Stimulated activated CD4-positive, alpha-beta T cell treated with anti-CD3 and anti-CD28 coated beads, Interleukin-4, amount 100 ng/mL, for 1 hour (primary cell): ENCODE measurements at regions not wholly inside any gene's neighbourhood (a gene's known extent, or its start where the extent isn't known, plus 50 kb on each side); places are given as distances from the start of the nearest gene placed in this dataset.

Experiments used
- DNase-seq: peaks from one replicate; pipeline ENCODE4 v3.0.0-alpha.2; 2020

GRCh38 chr1:200354243-200354642 lies 55.6 kb downstream of the ZNF281 start:
- DNase-seq = no peak

GRCh38 chr1:200353232-200353631 lies 56.6 kb downstream of the ZNF281 start:
- DNase-seq = no peak

GRCh38 chr1:200351826-200352549 lies 57.8 kb downstream of the ZNF281 start:
- no peak for DNase-seq

- no peak for DNase-seq
Measured at GRCh38 chr1:200351425-200351824, 58.4 kb downstream of the ZNF281 start.

GRCh38 chr1:200346700-200347099 lies 63.1 kb downstream of the ZNF281 start:
- no peak for DNase-seq

GRCh38 chr1:200345520-200345919 lies 64.3 kb downstream of the ZNF281 start:
- no peak for DNase-seq

- DNase-seq = no peak
Measured at GRCh38 chr1:200343874-200344273, 66.0 kb downstream of the ZNF281 start.

GRCh38 chr1:200342511-200343311 lies 67.1 kb downstream of the ZNF281 start:
- no peak for DNase-seq

- DNase-seq = no peak
Measured at GRCh38 chr1:200338451-200338850, 71.4 kb downstream of the ZNF281 start.

- no peak for DNase-seq
Measured at GRCh38 chr1:200337831-200338230, 72.0 kb downstream of the ZNF281 start.

- DNase-seq = no peak
Measured at GRCh38 chr1:200337410-200337809, 72.4 kb downstream of the ZNF281 start.

GRCh38 chr1:200336901-200337391 lies 72.9 kb downstream of the ZNF281 start:
- DNase-seq = no peak

- DNase-seq = no peak
Measured at GRCh38 chr1:200336101-200336845, 73.6 kb downstream of the ZNF281 start.

GRCh38 chr1:200334661-200335256 lies 75.1 kb downstream of the ZNF281 start:
- DNase-seq = no peak

GRCh38 chr1:200333329-200333728 lies 76.5 kb downstream of the ZNF281 start:
- DNase-seq = no peak

GRCh38 chr1:200332716-200333115 lies 77.1 kb downstream of the ZNF281 start:
- DNase-seq = no peak

- DNase-seq = no peak
Measured at GRCh38 chr1:200330741-200331428, 79.0 kb downstream of the ZNF281 start.

- DNase-seq = no peak
Measured at GRCh38 chr1:200329208-200329882, 80.5 kb downstream of the ZNF281 start.

GRCh38 chr1:200328379-200328778 lies 81.5 kb downstream of the ZNF281 start:
- DNase-seq = no peak

- DNase-seq = no peak
Measured at GRCh38 chr1:200323856-200324400, 85.9 kb downstream of the ZNF281 start.

GRCh38 chr1:200319148-200319547 lies 90.7 kb downstream of the ZNF281 start:
- no peak for DNase-seq
